GM12878 (cell line): ENCODE measurements at regions not wholly inside any gene's neighbourhood (a gene's known extent, or its start where the extent isn't known, plus 50 kb on each side); places are given as distances from the start of the nearest gene placed in this dataset.

Experiments used
- ATAC-seq: fragments of 200-7000 bp; cut with Tn5 transposase; 3 replicates; pipeline ENCODE4 v1.9.1; 2020; ENCODE audit warnings: mild to moderate bottlenecking, moderate library complexity
- BruUV-seq: library from RNA; stranded (reverse); fragments of 400-500 nt; replicated peaks from 2 replicates; lab custom pipeline; 2021; lab: Mats Ljungman, UMichigan
- CTCF ChIA-PET: fragments of 300-600 bp; sonication (Branson Sonifier 250); formaldehyde crosslinking; extraction: SDS; loops from one replicate; lab custom pipeline; 2021; ENCODE audit warnings: inconsistent platforms; lab: Yijun Ruan, JAX
- POLR2A ChIA-PET: fragments of 350-600 bp; formaldehyde crosslinking; extraction: SDS; loops from one replicate; lab custom pipeline; 2021; ENCODE audit warnings: inconsistent platforms; lab: Charles Lee
- RAD21 ChIA-PET: fragments of 300-600 bp; sonication (Branson Sonifier 250); formaldehyde crosslinking; loops from one replicate; lab custom pipeline; 2023; ENCODE audit warnings: antibody characterized with exemption; ENCODE audit not compliant: unreplicated experiment; lab: Charles Lee
- SMC1A ChIA-PET: fragments of 300-600 bp; sonication (Branson Sonifier 250); formaldehyde crosslinking; loops from one replicate; lab custom pipeline; 2023; ENCODE audit not compliant: unreplicated experiment, uncharacterized antibody; lab: Charles Lee
- DNase-seq: peaks from one replicate; pipeline ENCODE4 v3.0.0-alpha.2; 2011; ENCODE audit warnings: low read depth, low spot score
- FAIRE-seq: peaks from 3 replicates; lab custom pipeline; 2011; peaks lifted over from hg19 to GRCh38; lab: Jason Lieb, UNC
- H2AFZ ChIP-seq: 2 replicates; pipeline ENCODE4 v1.6.0; 2011; ENCODE audit warnings: low read depth, low read length, control low read depth; ENCODE audit not compliant: control insufficient read depth
- H3K27ac ChIP-seq: 2 replicates; pipeline ENCODE4 v1.5.1; 2011; ENCODE audit warnings: control low read depth; ENCODE audit not compliant: control insufficient read depth, insufficient read depth
- H3K27me3 ChIP-seq, 2 experiments: replicated peaks in 1 of 2; 2 replicates each; pipeline versions ENCODE4 v1.6.0 to v1.6.1; 2011; ENCODE audit warnings: low read length in 1 of 2; ENCODE audit not compliant: control insufficient read depth in 2 of 2, insufficient read depth in 2 of 2
- H3K36me3 ChIP-seq, 2 experiments: 2 replicates each; pipeline ENCODE4 v1.5.1; 2011; ENCODE audit warnings: low read length in 1 of 2; ENCODE audit not compliant: control insufficient read depth in 2 of 2, insufficient read depth in 2 of 2
- H3K4me1 ChIP-seq: 2 replicates; pipeline ENCODE4 v1.6.1; 2011; ENCODE audit warnings: mild to moderate bottlenecking, low read length, moderate library complexity, mixed read lengths; ENCODE audit not compliant: control insufficient read depth, insufficient read depth
- H3K4me2 ChIP-seq: 2 replicates; pipeline ENCODE4 v1.6.0; 2011; ENCODE audit warnings: control low read depth; ENCODE audit not compliant: control insufficient read depth, insufficient read depth
- H3K4me3 ChIP-seq: fragments of 200-600 bp; sonication (generic); 2 replicates; pipeline ENCODE4 v1.5.1; 2016
- H3K79me2 ChIP-seq: 2 replicates; pipeline ENCODE4 v1.6.0; 2011; ENCODE audit warnings: low read length; ENCODE audit not compliant: control insufficient read depth, insufficient read depth
- H3K9ac ChIP-seq: 2 replicates; pipeline ENCODE4 v1.8.0; 2011; ENCODE audit warnings: low read length, control low read depth, mixed read lengths; ENCODE audit not compliant: control insufficient read depth, insufficient read depth
- H3K9me3 ChIP-seq: replicated peaks from 3 replicates; pipeline ENCODE4 v1.5.1; 2011; ENCODE audit warnings: mild to moderate bottlenecking, low read length; ENCODE audit not compliant: control insufficient read depth, insufficient read depth
- H4K20me1 ChIP-seq: 2 replicates; pipeline ENCODE4 v1.6.0; 2011; ENCODE audit not compliant: control insufficient read depth, insufficient read depth
- HDGF ChIP-seq: fragments of 450-650 bp; IDR thresholded peaks from 2 replicates; pipeline ENCODE4 v1.6.1; 2016; ENCODE audit warnings: antibody characterized with exemption
- MTA2 ChIP-seq: fragments of 450-650 bp; IDR thresholded peaks from 2 replicates; pipeline ENCODE4 v1.6.1; 2016; ENCODE audit warnings: low read depth, mild to moderate bottlenecking, moderate library complexity
- POLR2AphosphoS2 ChIP-seq: IDR thresholded peaks from 2 replicates; pipeline ENCODE4 v1.6.1; 2011; ENCODE audit warnings: low read depth, mild to moderate bottlenecking, low read length, improper control_type of control experiment, moderate library complexity
- POU2F2 ChIP-seq: IDR thresholded peaks from 3 replicates; pipeline ENCODE4 v1.6.1; 2011; ENCODE audit warnings: low read depth, mild to moderate bottlenecking, low read length, borderline replicate concordance
- SRF ChIP-seq, 2 experiments: IDR thresholded peaks; 2 replicates each; pipeline ENCODE4 v1.6.1; 2011; ENCODE audit warnings: low read depth in 2 of 2, low read length in 2 of 2, mild to moderate bottlenecking in 1 of 2, moderate library complexity in 1 of 2
- TAF1 ChIP-seq: IDR thresholded peaks from 2 replicates; pipeline ENCODE4 v1.6.1; 2011; ENCODE audit warnings: mild to moderate bottlenecking, low read depth, low read length, borderline replicate concordance
- YBX1 ChIP-seq: fragments of 450-650 bp; IDR thresholded peaks from 2 replicates; pipeline ENCODE4 v1.6.1; 2016; ENCODE audit warnings: antibody characterized with exemption
- ZBTB40 ChIP-seq: fragments of 450-650 bp; IDR thresholded peaks from 2 replicates; pipeline ENCODE4 v1.6.1; 2016; ENCODE audit warnings: mild to moderate bottlenecking, moderate library complexity, borderline replicate concordance
- WGBS: methylation state at CpG from one replicate; pipeline ENCODE4 v1.1.6; 2016; ENCODE audit warnings: low lambda C conversion rate; ENCODE audit not compliant: insufficient replicate concordance, insufficient coverage; ENCODE audit errors: missing lambda C conversion rate; 5-methylcytosine and 5-hydroxymethylcytosine counted together
- in situ Hi-C: fragments of 300-500 bp; cut with MboI; formaldehyde crosslinking; loops from 9 replicates; pipeline ENCODE4 v1.14.3; 2018; ENCODE audit warnings: mixed read lengths
- intact Hi-C: fragments of 100-400 bp; cut with micrococcal nuclease; formaldehyde crosslinking; loops from one replicate; pipeline ENCODE4 v1.14.2; 2022; ENCODE audit not compliant: unreplicated experiment
- TF ChIP-seq, protein P1 (sequence below): fragments of 450-650 bp; IDR thresholded peaks from 2 replicates; pipeline ENCODE4 v1.6.1; 2017; ENCODE audit warnings: mild to moderate bottlenecking, moderate library complexity
- TF ChIP-seq, protein P2 (sequence below): fragments of 450-650 bp; IDR thresholded peaks from 2 replicates; pipeline ENCODE4 v1.6.1; 2017; ENCODE audit warnings: antibody characterized with exemption, mild to moderate bottlenecking, moderate library complexity

GRCh38 chr14:48349689-48350088 is 674.3 kb upstream of the MDGA2 start:
- Histone ChIP-seq H3K4me2 (no peak overlapping the region), H3K9me3 (no peaks in the 10 kb centered on the region), H4K20me1 (no peaks in the 10 kb centered on the region), H2AFZ (no peak overlapping the region), H3K4me3 (no peak overlapping the region), H3K4me1 (no peaks in the 10 kb centered on the region), H3K79me2 (no peaks in the 10 kb centered on the region), H3K36me3 (no peaks in the 10 kb centered on the region), H3K9ac (no peak overlapping the region), H3K27ac (no peak overlapping the region), H3K27me3 (no peaks in the 10 kb centered on the region)
- ChIA-PET SMC1A (no interaction called here), POLR2A (no interaction called here), RAD21 (no interaction called here), CTCF (no interaction called here)
- intact Hi-C loops = no loop called here
- TF ChIP-seq ZBTB40 (no peak), SRF (IDR thresholded peaks at IDR 0.05; ENCODE audit: low read depth in 2 of 2, low read length in 2 of 2) (no peak), POLR2AphosphoS2 (no peak), TAF1 (no peak), HDGF (no peak), POU2F2 (no peak), MTA2 (no peak), YBX1 (no peak)
- TF ChIP-seq, protein P1, sequence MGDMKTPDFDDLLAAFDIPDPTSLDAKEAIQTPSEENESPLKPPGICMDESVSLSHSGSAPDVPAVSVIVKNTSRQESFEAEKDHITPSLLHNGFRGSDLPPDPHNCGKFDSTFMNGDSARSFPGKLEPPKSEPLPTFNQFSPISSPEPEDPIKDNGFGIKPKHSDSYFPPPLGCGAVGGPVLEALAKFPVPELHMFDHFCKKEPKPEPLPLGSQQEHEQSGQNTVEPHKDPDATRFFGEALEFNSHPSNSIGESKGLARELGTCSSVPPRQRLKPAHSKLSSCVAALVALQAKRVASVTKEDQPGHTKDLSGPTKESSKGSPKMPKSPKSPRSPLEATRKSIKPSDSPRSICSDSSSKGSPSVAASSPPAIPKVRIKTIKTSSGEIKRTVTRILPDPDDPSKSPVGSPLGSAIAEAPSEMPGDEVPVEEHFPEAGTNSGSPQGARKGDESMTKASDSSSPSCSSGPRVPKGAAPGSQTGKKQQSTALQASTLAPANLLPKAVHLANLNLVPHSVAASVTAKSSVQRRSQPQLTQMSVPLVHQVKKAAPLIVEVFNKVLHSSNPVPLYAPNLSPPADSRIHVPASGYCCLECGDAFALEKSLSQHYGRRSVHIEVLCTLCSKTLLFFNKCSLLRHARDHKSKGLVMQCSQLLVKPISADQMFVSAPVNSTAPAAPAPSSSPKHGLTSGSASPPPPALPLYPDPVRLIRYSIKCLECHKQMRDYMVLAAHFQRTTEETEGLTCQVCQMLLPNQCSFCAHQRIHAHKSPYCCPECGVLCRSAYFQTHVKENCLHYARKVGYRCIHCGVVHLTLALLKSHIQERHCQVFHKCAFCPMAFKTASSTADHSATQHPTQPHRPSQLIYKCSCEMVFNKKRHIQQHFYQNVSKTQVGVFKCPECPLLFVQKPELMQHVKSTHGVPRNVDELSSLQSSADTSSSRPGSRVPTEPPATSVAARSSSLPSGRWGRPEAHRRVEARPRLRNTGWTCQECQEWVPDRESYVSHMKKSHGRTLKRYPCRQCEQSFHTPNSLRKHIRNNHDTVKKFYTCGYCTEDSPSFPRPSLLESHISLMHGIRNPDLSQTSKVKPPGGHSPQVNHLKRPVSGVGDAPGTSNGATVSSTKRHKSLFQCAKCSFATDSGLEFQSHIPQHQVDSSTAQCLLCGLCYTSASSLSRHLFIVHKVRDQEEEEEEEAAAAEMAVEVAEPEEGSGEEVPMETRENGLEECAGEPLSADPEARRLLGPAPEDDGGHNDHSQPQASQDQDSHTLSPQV = no peak
- TF ChIP-seq, protein P2, sequence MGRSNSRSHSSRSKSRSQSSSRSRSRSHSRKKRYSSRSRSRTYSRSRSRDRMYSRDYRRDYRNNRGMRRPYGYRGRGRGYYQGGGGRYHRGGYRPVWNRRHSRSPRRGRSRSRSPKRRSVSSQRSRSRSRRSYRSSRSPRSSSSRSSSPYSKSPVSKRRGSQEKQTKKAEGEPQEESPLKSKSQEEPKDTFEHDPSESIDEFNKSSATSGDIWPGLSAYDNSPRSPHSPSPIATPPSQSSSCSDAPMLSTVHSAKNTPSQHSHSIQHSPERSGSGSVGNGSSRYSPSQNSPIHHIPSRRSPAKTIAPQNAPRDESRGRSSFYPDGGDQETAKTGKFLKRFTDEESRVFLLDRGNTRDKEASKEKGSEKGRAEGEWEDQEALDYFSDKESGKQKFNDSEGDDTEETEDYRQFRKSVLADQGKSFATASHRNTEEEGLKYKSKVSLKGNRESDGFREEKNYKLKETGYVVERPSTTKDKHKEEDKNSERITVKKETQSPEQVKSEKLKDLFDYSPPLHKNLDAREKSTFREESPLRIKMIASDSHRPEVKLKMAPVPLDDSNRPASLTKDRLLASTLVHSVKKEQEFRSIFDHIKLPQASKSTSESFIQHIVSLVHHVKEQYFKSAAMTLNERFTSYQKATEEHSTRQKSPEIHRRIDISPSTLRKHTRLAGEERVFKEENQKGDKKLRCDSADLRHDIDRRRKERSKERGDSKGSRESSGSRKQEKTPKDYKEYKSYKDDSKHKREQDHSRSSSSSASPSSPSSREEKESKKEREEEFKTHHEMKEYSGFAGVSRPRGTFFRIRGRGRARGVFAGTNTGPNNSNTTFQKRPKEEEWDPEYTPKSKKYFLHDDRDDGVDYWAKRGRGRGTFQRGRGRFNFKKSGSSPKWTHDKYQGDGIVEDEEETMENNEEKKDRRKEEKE = no peak
- DNase-seq (no peak), ATAC-seq (no peak), FAIRE-seq (no peak)
- in situ Hi-C loops = no loop called here
- BruUV-seq = no TSS peak
- WGBS = 3% methylated on average over 2 of the region's 2 CpGs
